Fibroblast of the aortic adventitia (primary cell): ENCODE measurements at regions not wholly inside any gene's neighbourhood (a gene's known extent, or its start where the extent isn't known, plus 50 kb on each side); places are given as distances from the start of the nearest gene placed in this dataset.

ENCODE experiments used
- DNase-seq: peaks from one replicate; pipeline ENCODE4 v3.0.0-alpha.2; 2010; ENCODE audit warnings: low read depth
- H3K4me3 ChIP-seq: 2 replicates; pipeline ENCODE4 v1.5.1; 2011; ENCODE audit warnings: low read depth, mild to moderate bottlenecking, control low read depth, low read length, moderate library complexity
- CTCF ChIP-seq: IDR thresholded peaks from 2 replicates; pipeline ENCODE4 v1.5.1; 2011; ENCODE audit warnings: mild to moderate bottlenecking, low read length, control low read depth, inconsistent platforms; ENCODE audit not compliant: insufficient read depth

- H3K4me3 ChIP-seq = no peak overlapping the region
- no peak for DNase-seq
- no peak for TF ChIP-seq CTCF
Measured at GRCh38 chr15:31540633-31541032, 214.0 kb downstream of the KLF13 start.

- no peak for DNase-seq
- no peak overlapping the region for H3K4me3 ChIP-seq
- no peak for TF ChIP-seq CTCF
Measured at GRCh38 chr15:31544361-31544760, 217.7 kb downstream of the KLF13 start.

- no peak for TF ChIP-seq CTCF
- no peak for DNase-seq
- H3K4me3 ChIP-seq = no peak overlapping the region
Measured at GRCh38 chr15:31545257-31545656, 218.6 kb downstream of the KLF13 start.

- H3K4me3 ChIP-seq = no peak overlapping the region
- no peak for DNase-seq
- TF ChIP-seq CTCF = no peak
Measured at GRCh38 chr15:31550211-31550977, 223.8 kb downstream of the KLF13 start.

- no peak for TF ChIP-seq CTCF
- H3K4me3 ChIP-seq = no peak overlapping the region
- DNase-seq = no peak
Measured at GRCh38 chr15:31551323-31551722, 224.7 kb downstream of the KLF13 start.

GRCh38 chr15:31552482-31553099 lies 226.0 kb downstream of the KLF13 start:
- DNase-seq = no peak
- no peak for TF ChIP-seq CTCF
- H3K4me3 ChIP-seq = no peak overlapping the region
